A549 (cell line): ENCODE measurements at regions not wholly inside any gene's neighbourhood (a gene's known extent, or its start where the extent isn't known, plus 50 kb on each side); places are given as distances from the start of the nearest gene placed in this dataset.

Experiments
- JUN ChIP-seq, 2 experiments: fragments of >200 bp; sonication (Bioruptor Twin); formaldehyde crosslinking; IDR thresholded peaks; 2 replicates in 1 of 2; 3 replicates in 1 of 2; pipeline ENCODE4 v1.6.1; 2016 to 2017
- JUNB ChIP-seq: fragments of >200 bp; sonication (Bioruptor Twin); formaldehyde crosslinking; IDR thresholded peaks from 2 replicates; pipeline ENCODE4 v1.6.1; 2016
- KDM5A ChIP-seq: fragments of 200-600 bp; sonication (generic); IDR thresholded peaks from 2 replicates; pipeline ENCODE4 v1.6.1; 2016; ENCODE audit warnings: antibody characterized with exemption, mild to moderate bottlenecking
- POLR2A ChIP-seq: IDR thresholded peaks from 2 replicates; pipeline ENCODE4 v1.6.1; 2012; ENCODE audit warnings: mild to moderate bottlenecking, low read length
- ZFP36 ChIP-seq: fragments of 450-650 bp; IDR thresholded peaks from 2 replicates; pipeline ENCODE4 v1.6.1; 2014; ENCODE audit warnings: borderline replicate concordance; ENCODE audit not compliant: partially characterized antibody
- TF ChIP-seq, protein P1 (sequence below): fragments of >200 bp; sonication (Bioruptor Twin); formaldehyde crosslinking; IDR thresholded peaks from 3 replicates; pipeline ENCODE4 v1.5.1; 2016
- TF ChIP-seq, protein P2 (sequence below): fragments of 450-650 bp; IDR thresholded peaks from 2 replicates; pipeline ENCODE4 v1.6.1; 2014; ENCODE audit warnings: antibody characterized with exemption

DNA sequence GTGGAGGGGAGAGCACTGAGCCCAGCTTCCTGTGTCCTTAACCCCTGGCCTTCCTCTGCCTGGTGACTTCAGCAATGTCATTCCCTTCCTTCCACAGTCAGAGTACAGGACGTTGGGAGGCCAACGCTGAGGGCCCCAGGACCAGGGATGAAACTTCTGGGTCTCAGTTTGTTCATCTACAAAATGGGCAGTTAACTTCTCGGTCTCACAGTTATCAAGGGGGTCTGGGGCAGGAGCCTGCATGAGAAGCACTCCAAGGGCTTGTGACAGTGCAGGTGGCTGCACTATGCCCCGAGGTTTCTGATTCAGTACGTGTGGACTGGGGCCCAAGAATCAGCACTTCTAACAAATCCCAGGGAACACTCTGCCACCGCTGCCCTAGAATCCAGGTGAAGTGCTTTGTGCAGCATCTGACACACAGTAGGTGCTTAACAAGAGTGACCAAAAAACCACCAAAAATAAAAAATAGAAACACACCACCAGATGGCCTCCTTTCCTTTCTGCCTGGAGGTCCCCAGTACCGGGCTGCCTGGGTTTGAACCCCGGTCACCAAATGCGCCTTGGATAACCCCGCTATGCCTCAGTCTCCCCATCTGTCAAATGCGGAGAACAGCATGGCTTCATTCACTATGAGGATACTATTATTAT is 80.4 kb downstream of the RFLNA start:
- TF ChIP-seq ZFP36 (no peak), POLR2A (no peak), JUNB (no peak), KDM5A (no peak), JUN (IDR thresholded peaks at IDR 0.05) (no peak)
- TF ChIP-seq, protein P1, sequence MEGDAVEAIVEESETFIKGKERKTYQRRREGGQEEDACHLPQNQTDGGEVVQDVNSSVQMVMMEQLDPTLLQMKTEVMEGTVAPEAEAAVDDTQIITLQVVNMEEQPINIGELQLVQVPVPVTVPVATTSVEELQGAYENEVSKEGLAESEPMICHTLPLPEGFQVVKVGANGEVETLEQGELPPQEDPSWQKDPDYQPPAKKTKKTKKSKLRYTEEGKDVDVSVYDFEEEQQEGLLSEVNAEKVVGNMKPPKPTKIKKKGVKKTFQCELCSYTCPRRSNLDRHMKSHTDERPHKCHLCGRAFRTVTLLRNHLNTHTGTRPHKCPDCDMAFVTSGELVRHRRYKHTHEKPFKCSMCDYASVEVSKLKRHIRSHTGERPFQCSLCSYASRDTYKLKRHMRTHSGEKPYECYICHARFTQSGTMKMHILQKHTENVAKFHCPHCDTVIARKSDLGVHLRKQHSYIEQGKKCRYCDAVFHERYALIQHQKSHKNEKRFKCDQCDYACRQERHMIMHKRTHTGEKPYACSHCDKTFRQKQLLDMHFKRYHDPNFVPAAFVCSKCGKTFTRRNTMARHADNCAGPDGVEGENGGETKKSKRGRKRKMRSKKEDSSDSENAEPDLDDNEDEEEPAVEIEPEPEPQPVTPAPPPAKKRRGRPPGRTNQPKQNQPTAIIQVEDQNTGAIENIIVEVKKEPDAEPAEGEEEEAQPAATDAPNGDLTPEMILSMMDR = peak; percentile 35; the same call in 2 of the 3 replicates
- TF ChIP-seq, protein P2, sequence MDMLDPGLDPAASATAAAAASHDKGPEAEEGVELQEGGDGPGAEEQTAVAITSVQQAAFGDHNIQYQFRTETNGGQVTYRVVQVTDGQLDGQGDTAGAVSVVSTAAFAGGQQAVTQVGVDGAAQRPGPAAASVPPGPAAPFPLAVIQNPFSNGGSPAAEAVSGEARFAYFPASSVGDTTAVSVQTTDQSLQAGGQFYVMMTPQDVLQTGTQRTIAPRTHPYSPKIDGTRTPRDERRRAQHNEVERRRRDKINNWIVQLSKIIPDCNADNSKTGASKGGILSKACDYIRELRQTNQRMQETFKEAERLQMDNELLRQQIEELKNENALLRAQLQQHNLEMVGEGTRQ = no peak
